OCI-M1 (cell line): ENCODE measurements at regions not wholly inside any gene's neighbourhood (a gene's known extent, or its start where the extent isn't known, plus 50 kb on each side); places are given as distances from the start of the nearest gene placed in this dataset.

ENCODE experiments used
- DNase-seq: peaks from one replicate; lab custom pipeline; 2025; lab: John Stamatoyannopoulos, UW

DNA sequence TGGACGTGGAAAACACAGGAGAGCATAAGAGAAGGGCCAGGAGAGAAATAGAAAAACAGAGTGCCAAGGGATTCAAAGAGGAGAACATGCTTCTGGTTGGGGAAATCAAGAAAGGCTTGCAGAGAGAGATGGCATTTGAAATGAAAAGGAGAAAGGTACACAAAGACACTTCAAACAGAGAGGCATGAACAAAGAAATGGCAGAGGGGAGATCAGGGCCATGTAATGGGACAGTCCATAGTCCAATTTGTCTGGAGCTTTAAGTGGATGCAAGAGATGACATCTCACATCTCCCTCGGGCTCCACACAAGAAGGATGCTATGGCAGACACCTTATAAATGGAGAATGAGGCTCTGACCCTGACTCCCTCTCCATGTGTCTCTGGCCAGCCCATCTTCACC, 331.1 kb downstream of the MLLT3 start:
- no peak for DNase-seq

DNA sequence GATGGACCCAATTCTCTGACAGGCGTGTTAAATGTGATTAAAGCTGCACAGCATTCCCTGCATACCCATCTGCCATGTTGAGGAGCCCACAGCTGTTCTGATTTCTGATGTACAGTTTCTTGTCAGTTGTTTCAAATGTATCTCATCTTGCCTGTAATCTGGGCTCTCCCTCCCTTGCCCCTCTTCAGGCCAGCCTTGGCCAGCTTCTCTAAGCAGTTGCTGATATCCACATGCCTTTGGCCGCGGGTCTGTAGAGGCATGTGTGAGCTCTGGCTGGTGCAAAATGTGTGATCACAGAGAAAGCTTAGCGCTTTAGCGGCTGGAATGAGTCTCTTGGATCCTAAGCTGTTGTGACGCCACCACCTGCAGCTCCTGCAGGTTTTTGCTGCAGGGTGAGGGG, 332.0 kb downstream of the MLLT3 start:
- no peak for DNase-seq

DNA sequence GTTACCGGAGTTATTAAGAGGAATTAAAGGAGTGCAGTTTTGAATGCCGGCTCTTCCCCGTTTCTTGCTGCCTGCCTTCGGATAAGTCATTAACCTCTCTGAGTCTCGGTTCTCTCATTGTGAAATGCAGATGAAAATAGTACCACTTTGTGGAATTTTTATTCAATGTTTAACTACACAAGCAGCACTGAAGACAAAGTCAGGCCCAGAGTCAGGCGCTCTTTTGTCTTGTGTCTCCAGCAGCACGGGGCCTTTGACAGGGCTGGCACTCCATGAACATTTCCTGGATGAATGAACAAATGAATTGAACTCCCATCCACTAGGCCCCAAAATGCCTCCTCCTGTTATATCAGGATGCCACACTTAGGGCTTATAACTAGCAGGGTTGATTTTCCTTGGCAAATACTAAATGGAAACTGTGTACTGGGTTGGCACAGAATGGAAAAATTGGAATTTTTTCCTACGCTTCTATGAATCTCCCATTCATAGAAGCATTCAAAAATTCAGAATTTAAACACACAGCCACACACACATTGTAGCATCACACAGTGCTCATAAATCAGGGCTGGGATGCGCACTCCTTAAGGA, 332.8 kb downstream of the MLLT3 start:
- DNase-seq, result no peak

DNA sequence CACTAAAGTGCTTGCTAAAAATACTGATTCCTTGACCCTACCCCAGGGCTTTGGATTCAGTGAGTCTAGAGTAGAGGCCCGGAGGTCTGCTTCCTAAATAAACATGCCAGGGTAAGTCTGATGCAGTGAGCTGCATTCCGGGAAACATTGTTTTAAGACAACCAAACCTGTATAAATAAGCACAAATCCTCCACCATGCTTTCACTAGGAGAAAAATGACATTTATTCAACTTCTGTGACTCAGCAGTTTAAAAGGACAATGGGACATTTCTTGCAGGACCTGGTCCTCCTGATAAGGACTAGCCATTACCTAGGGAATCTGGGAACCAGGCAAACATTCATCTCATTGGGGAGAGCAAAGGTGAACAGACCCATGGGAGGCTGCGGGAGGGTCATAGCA, 335.3 kb downstream of the MLLT3 start:
- peak; percentile 7 for DNase-seq

DNA sequence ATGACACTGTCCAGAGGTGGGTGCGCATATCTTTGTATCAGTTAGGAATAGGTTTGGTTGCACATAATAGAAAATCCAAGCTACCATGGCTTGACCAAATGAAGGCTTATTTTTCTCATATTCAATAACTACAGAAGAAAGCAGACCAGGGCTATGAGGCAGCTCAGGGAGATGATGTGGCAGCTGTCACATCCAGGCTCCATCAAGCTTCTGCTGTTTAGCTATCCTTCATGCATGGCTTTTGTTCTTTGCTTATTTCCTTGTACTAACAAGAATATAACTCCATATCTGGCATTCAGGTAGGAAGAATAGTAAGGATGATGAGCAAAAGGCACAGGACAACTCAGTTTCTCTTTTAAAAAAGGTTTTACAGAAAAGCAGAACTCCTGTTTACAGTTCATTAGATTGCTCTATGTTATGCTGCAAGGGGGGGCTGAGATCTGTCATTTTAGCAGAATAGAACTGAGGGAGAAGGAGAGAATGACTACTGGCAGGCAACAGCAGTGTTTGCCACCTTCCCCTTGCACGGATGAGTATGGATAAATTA, 336.1 kb downstream of the MLLT3 start:
- no peak for DNase-seq

DNA sequence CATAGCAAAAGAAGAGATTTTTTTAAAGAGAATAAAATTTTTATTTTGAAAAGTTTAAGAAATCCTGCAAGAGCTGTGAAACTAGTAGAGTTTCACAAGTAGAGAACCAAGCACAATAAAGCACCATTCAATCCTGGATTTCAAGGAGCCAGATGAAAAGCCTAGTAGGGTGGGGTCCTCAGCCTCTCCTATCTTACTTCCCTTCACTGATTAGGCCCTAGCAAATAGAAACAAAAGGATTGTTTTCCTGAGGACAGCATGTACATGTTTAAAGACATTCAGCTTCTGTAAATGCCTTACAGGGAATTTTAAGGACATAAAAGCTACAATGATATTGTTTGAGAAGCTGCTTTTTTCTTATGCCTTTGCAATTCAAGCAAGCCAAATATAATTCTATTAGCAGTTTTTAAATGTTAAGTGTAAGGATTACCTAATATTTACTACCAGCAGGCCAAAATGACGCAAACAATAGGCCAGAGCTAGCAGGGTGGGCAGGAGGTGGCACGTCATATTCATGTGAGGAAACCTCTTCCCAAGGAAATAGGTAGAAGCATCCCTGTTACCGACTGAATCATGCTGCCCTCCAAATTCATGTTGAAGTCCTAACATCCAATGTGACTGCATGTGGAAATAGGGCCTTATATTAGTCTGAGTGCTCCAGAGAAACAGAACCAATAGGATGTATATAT, 337.6 kb downstream of the MLLT3 start:
- no peak for DNase-seq

DNA sequence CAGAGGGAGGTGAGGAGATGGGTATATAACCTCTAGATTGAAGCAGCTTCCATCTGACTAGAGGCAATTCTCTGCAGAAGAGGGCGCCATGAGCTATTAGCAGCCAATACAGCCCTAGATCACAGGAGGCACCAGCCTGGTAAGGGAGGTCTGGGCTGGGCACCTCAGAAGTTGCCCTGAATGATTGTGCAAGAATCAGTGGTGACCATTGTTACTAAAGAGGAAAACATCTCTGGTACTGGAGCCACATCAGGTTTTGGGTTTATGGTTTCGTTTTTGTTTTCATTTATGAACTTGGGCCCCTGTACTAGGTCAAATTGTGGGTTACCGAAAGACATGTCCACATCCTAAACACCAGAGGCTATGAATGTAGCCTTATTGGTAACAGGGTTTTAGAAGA, 342.0 kb downstream of the MLLT3 start:
- no peak for DNase-seq

DNA sequence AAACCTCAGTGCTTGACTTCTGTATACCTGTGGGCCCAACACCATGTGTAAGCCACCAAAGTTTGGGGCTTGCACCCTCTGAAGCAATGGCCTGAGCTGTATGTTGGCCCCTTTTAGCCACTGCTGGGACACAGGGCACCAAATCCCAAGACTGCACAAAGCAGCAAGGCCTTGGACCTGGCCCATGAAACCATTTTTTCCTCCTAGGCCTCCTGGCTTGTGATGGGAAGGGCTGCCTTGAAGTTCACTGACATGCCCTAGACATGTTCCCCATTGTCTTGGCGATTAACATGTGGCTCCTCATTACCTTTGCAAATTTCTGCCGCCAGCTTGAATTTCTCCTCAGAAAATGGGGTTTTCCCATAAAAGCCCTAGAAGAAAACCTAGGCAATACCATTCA, 345.5 kb downstream of the MLLT3 start:
- no peak for DNase-seq

DNA sequence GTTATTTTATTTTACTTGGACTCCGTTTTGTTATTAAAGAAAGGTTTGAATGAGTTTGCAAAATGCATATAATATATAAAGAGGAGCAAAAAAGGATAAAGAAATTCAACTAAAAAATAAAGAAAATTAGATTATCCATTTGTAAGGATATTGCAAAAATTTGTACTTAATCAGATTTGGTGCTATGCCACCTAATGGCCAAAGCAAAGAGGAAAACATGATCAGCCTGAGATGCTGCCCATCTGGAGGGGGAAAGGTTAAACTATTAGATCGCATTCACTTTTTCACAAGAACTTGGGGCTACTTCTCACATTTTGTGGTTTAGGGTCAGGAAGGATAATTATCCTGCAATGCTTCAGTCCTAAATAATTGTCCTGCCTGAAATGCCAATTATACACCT, 350.6 kb downstream of the MLLT3 start:
- DNase-seq, result no peak

DNA sequence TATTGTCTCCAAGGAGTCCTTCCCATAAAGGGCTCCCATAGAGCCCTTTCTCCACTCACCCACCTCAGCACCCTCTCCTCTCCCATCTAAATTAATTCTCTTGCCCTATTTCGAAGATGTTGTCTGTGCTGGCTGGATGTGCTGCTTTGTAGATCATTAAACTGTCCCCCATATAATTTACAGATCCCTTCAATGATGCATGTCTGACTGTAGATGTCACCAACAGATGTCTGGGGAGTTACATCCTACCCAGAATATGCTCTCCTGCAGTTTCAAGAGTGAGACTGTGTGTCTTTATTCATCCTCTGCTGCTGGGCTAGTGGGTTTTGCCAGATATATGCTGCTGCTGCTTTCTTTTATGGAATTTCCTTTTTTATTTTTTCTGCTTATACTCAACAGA, 351.2 kb downstream of the MLLT3 start:
- no peak for DNase-seq

DNA sequence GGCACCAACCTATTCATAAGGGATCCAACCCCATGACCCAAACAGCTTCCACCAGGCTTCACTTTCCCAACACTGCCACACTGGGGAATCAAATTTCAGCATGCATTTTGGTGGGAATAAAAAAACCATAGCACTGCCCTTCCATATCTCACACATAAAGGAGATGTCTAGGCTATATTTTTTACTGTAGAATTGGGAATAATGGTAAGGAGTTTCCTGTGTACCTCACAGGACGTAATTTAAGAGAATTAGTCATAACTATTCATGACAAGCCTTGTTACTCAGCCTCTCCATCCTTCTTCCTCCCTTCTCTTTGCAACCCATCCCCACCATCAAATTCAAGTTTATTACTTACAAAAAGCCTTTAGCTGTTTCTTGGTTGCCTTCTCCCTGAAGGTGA, 352.1 kb downstream of the MLLT3 start:
- no peak for DNase-seq

DNA sequence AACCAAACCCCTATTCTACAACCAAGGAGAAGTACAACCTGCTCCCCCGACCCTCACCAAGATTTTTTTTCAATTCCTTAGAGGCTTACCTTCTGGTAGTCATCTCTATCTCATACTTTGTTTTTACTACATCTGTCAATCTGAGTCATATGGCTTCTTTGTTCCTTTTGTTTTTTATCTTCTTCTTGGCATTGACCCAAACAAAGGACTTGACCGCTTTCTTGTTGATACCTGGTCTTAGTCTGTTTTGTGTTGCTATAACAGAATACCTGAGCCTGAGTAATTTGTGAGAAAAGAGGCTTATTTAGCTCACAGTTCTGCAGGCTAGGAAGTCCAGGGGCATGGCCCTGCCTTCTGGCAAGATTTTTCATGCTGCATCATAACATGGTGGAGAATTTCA, 352.7 kb downstream of the MLLT3 start:
- DNase-seq, result no peak

DNA sequence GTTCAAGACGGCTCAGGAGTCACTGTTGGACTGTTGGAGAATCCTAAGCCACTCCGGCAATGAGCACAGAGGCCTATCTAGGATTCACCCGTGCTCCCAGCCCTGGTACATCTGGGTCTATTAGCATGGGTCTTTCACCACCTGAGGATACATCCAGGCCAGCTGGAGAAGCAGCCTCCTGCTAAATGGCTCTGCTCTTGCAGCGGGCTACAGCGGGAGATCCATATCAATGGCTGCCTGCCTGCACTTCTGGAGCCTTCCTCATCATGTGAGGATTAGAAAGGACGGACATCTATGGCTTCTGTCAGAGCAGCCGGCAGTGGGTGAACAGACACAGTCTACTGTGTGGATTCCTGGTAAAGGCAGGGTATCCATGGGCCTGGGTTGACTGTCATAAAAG, 357.4 kb downstream of the MLLT3 start:
- no peak for DNase-seq

DNA sequence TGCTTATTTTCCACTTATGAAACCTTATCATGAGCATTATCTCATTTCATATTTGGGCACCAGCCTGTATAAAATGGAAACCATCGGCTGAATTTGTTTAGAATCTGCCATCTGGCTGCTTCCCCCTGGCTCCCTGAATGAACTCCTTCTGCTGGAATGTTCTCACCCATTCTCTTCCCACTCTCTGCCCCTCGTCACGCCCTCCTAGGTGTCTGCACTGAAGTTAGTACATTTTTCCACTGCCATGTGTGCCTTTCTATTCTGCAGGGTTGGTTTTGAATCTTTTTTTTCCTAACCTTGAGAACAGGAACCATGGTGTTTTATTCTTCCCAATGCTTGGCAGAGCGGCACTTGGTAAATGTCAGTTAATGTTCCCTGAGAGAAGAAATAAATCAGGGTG, 359.7 kb downstream of the MLLT3 start:
- no peak for DNase-seq

DNA sequence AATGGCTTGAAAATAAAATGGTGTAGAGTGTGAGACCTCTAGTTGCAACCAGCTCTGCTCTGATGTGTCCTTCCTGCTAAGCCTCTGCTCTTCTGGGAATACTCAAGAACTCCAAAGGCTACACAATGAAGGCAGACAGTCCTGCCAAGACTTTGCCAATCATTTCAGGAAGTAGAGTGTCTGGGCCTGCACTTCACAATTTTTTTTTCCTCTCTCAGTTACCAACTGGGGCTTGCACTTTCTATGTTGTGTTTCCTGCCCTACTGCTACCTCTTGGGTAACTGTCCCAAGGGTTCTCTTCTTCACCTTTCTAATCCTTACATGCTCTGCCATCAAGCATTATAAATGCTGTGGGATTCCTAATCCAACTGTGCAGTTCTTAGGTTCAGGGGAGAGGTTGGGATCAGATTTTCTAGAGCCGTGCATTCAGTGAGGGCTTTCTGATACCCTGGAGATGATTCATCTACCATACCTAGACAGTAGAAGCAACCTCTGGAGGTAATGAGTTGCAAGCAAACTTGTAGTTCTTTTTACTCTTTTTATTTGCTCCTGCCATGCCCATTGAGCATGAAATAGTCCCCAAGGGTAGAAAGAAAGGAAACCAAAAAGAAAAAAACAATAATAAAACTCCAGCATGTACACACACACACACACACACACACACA, 365.9 kb downstream of the MLLT3 start:
- DNase-seq, result no peak

DNA sequence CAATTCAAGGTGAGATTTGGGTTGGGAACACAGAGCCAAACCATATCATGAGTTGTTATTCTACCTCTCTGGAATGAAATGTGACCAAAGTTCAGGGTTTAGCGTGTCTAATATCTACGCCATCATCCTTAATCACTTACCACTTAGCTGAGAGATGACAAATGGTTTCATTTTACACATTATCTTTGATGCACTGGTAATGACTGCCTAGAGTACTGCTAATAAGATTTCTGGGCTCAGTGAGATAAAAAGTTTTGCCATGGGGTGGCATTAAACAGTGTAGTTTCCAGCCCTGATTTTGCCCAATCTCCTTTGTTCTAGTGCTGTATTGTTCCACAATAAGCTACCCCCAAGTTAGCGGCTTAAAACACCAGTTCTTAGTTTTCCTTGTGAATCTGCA, 367.2 kb downstream of the MLLT3 start:
- no peak for DNase-seq

DNA sequence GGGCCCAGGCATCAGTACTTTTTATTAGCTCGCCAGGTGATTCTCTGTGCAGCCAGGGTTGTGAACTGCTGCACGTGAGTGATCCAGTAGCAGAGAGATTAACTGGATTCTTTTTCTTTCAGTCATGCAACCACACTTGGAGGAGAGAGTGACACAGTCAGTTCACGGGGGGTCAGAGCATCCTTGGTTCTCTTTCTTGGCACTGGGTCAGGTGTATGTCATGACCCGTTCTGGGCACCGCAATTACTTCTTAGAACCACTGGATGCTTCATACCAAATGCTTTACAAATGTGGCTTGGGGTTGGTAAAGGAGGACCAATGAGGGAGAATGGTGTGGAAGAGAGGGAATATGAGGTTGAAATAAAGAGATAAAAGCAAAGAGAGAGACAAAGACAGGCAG, 368.7 kb downstream of the MLLT3 start:
- DNase-seq, result no peak

DNA sequence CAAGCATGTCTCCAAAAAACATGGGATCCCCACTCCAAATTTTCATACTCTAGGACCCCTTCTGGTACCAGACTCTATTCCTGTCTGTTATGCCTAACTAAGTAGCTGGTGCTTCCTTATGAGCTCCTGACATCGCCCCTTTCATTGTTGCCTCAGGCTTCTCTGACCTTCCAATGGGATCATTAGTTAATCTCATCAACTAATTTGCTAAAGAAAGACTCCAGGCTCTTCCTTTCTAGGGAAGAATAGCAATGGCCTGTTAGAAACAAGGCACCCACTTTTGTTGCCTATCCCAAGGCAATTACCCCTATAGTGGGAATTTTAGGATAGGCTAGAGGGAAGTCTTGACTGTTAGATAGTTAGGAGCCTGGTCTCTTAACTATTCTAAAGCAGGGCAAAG, 369.5 kb downstream of the MLLT3 start:
- DNase-seq, result no peak

DNA sequence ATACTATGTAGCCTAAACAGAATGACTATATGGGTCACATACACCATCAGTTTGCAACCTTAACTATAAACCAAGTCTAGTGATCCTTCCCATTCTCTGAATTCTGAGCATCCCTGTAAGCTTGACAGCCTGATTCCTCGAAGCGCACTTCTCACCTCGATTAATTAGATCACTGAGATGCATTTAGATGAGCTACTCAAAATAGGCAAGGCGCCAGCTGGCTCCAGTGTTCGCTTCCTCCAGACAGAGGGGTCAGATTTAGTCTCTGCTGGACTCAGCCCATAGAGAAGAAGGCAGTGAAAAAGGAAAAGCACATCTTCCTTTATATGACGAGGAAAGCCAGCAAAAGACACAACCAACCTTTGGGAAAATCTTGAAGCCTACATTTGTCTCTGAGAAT, 371.5 kb downstream of the MLLT3 start:
- no peak for DNase-seq

DNA sequence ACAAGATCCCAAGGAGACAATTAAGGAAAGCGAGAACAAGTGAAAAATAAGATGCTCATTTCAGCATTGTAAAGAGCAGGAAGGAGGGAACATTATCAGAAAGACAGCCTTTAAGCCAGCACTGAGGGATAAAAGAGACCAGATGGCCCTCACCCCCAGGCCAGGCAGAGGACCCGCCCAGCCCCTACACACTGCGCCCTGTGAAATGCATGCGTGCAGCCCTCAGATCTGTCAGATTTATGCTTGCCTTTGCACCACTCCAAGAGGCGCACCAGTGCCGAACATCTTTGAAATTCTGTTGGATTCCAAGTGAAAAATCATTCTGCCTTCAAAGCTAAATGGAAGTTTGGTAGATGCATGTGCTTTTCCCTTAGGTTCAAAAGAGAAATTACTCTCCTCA, 378.0 kb downstream of the MLLT3 start:
- DNase-seq, result no peak

DNA sequence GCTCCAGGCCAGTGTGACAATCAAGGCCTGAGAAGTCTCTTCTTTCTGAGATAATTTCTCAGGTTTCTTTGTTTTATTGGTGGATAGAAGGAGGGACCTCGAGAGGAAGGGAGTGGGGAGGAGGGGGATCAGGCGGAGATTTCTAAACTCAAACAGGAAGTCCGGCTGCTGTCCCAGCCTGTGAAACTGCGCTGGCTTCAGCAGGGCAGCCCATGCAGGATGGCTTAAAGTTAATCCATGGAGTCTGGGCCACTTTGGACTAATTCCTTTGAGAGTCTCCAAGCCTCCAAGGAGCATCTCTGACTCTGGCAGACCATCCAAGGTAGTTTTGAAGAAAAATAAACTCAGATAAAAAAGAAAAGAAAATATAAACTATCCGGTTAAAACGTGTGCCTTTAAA, 378.5 kb downstream of the MLLT3 start:
- peak; percentile 4 for DNase-seq

DNA sequence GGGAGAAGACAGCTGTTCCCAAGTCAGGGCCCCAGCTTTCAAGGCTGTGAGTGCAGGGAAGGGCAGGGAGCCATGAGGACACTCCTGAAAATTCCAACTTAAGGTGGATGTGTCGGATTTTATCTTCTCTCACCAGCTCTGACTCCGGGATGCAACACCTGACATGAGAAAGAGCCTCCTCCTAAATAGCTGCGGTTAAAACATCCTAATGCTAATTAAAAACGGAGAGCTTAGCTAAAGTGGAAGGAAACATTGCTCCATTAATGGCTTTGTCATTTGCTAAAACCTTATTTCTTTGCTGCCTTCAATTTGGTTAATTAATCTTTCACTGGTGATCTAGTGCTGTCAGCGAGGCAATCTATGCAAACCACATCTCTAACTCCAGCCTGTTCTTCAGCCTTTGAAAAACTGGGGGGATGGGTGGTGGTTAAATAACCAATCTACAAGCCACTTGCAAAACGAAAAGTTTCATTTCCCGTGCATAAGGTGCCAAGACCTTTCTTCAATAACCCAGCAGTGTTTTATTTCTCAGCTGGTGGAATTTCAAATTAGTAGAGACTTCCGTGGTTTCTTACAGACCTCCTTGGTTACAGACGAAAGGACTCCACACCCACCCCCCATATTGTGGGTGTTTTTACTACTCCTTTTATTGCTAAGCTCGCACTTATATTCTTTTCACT, 379.6 kb downstream of the MLLT3 start:
- DNase-seq, result peak; percentile 37

DNA sequence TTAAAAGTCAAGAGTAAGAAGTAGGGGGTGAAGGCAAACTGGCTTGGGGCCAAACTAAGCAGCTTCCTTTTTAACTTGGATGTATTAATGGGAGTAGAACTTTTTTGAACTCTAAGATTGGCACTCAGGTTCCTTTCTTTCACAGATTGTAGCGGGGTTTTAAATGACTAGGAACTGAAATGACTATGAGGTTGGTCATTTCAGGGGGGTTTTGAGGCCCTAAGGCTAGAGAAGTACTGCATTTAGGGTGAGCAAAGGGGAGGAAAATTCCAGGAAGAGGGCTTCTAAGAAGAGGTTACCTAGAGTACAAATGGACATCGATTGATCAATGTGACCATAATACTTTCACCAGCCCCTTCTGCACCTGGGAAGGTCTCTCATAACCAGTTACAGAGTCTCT, 381.8 kb downstream of the MLLT3 start:
- no peak for DNase-seq
